HepG2 (cell line): ENCODE measurements at regions not wholly inside any gene's neighbourhood (a gene's known extent, or its start where the extent isn't known, plus 50 kb on each side); places are given as distances from the start of the nearest gene placed in this dataset.
A peak's percentile ranks its signal among the peaks of the same experiment; 100 is the strongest.

Experiments
- ARNT ChIP-seq: fragments of 450-650 bp; IDR thresholded peaks from 2 replicates; pipeline ENCODE4 v1.6.1; 2017
- GZF1 ChIP-seq: sonication (generic); formaldehyde crosslinking; IDR thresholded peaks from 2 replicates; pipeline ENCODE4 v1.5.1; 2020; ENCODE audit warnings: mild to moderate bottlenecking, missing genetic modification reagents
- JDP2 ChIP-seq: sonication (generic); formaldehyde crosslinking; IDR thresholded peaks from 2 replicates; pipeline ENCODE4 v1.8.1; 2022; ENCODE audit warnings: missing genetic modification reagents, borderline replicate concordance
- NFE2 ChIP-seq: sonication (generic); formaldehyde crosslinking; IDR thresholded peaks from 2 replicates; pipeline ENCODE4 v1.4.0; 2020; ENCODE audit warnings: missing genetic modification reagents
- SMC3 ChIP-seq: IDR thresholded peaks from 2 replicates; pipeline ENCODE4 v1.6.1; 2011; ENCODE audit warnings: low read length, improper control_type of control experiment
- THAP7 ChIP-seq: sonication (generic); formaldehyde crosslinking; IDR thresholded peaks from 2 replicates; pipeline ENCODE4 v1.8.1; 2023; ENCODE audit warnings: mild to moderate bottlenecking, missing genetic modification reagents
- ZBTB8A ChIP-seq: sonication (generic); formaldehyde crosslinking; IDR thresholded peaks from 2 replicates; pipeline ENCODE4 v1.4.0; 2020; ENCODE audit warnings: mild to moderate bottlenecking, low read depth, missing genetic modification reagents, borderline replicate concordance
- ZKSCAN1 ChIP-seq: fragments of 150-350 bp; IDR thresholded peaks from 2 replicates; pipeline ENCODE4 v1.6.1; 2014; ENCODE audit warnings: low read length
- ZNF12 ChIP-seq: sonication (generic); formaldehyde crosslinking; IDR thresholded peaks from 2 replicates; pipeline ENCODE4 v1.5.0; 2020; ENCODE audit warnings: missing genetic modification reagents
- ZNF362 ChIP-seq: sonication (generic); formaldehyde crosslinking; IDR thresholded peaks from 2 replicates; pipeline ENCODE4 v1.4.0; 2020; ENCODE audit warnings: missing genetic modification reagents, mild to moderate bottlenecking, borderline replicate concordance
- ZNF446 ChIP-seq: sonication (generic); formaldehyde crosslinking; IDR thresholded peaks from 2 replicates; pipeline ENCODE4 v1.5.0; 2020; ENCODE audit warnings: mild to moderate bottlenecking, missing genetic modification reagents
- ZNF501 ChIP-seq: sonication (generic); formaldehyde crosslinking; IDR thresholded peaks from 2 replicates; pipeline ENCODE4 v1.5.1; 2020; ENCODE audit warnings: mild to moderate bottlenecking, moderate library complexity, missing genetic modification reagents
- ZNF543 ChIP-seq: sonication (generic); formaldehyde crosslinking; IDR thresholded peaks from 2 replicates; pipeline ENCODE4 v1.4.0; 2020; ENCODE audit warnings: mild to moderate bottlenecking, missing genetic modification reagents
- ZNF598 ChIP-seq: sonication (generic); formaldehyde crosslinking; IDR thresholded peaks from 2 replicates; pipeline ENCODE4 v1.5.1; 2020; ENCODE audit warnings: mild to moderate bottlenecking, missing genetic modification reagents, borderline replicate concordance
- ZNF674 ChIP-seq: sonication (generic); formaldehyde crosslinking; IDR thresholded peaks from 2 replicates; pipeline ENCODE4 v1.5.0; 2020; ENCODE audit warnings: low read depth, mild to moderate bottlenecking, missing genetic modification reagents
- ZZZ3 ChIP-seq: sonication (generic); formaldehyde crosslinking; IDR thresholded peaks from 2 replicates; pipeline ENCODE4 v1.4.0; 2020; ENCODE audit warnings: missing genetic modification reagents, mild to moderate bottlenecking, borderline replicate concordance
- TF ChIP-seq, protein P1 (sequence below): sonication (generic); formaldehyde crosslinking; IDR thresholded peaks from 2 replicates; pipeline ENCODE4 v1.8.0; 2022; ENCODE audit warnings: missing genetic modification reagents, low read depth, mild to moderate bottlenecking, borderline replicate concordance
- TF ChIP-seq, protein P2 (sequence below): IDR thresholded peaks from 2 replicates; pipeline ENCODE4 v1.6.1; 2016; ENCODE audit warnings: low read depth, control low read depth
- TF ChIP-seq, protein P3 (sequence below): sonication (generic); formaldehyde crosslinking; IDR thresholded peaks from 2 replicates; pipeline ENCODE4 v1.8.0; 2022; ENCODE audit warnings: mild to moderate bottlenecking, missing genetic modification reagents; ENCODE audit not compliant: insufficient replicate concordance
- TF ChIP-seq, protein P4 (sequence below): sonication (generic); formaldehyde crosslinking; IDR thresholded peaks from 2 replicates; pipeline ENCODE4 v1.4.0; 2020; ENCODE audit warnings: mild to moderate bottlenecking, missing genetic modification reagents

GRCh38 chr6:156720691-156721685 lies 56.2 kb upstream of the ARID1B start (continued):
- TF ChIP-seq, protein P1, sequence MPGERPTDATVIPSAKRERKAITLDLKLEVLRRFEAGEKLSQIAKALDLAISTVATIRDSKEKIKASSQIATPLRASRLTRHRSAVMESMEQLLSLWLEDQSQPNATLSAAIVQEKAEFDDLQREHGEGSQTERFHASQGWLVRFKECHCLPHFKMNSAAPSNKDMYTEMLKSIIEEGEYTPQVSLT (CRISPR knock-in tag) = no peak
- TF ChIP-seq ZNF674 (CRISPR knock-in tag) (no peak), JDP2 (no peak), ZNF12 (CRISPR knock-in tag) (no peak), ZNF501 (CRISPR knock-in tag) (no peak), ZNF598 (CRISPR knock-in tag) (no peak), ZNF543 (CRISPR knock-in tag) (no peak), THAP7 (no peak), NFE2 (no peak), SMC3 (no peak), ZBTB8A (CRISPR knock-in tag) (no peak), GZF1 (CRISPR knock-in tag) (no peak), ZKSCAN1 (no peak), ZZZ3 (CRISPR knock-in tag) (no peak), ARNT (no peak), ZNF446 (no peak), ZNF362 (CRISPR knock-in tag) (no peak)
- TF ChIP-seq, protein P2, sequence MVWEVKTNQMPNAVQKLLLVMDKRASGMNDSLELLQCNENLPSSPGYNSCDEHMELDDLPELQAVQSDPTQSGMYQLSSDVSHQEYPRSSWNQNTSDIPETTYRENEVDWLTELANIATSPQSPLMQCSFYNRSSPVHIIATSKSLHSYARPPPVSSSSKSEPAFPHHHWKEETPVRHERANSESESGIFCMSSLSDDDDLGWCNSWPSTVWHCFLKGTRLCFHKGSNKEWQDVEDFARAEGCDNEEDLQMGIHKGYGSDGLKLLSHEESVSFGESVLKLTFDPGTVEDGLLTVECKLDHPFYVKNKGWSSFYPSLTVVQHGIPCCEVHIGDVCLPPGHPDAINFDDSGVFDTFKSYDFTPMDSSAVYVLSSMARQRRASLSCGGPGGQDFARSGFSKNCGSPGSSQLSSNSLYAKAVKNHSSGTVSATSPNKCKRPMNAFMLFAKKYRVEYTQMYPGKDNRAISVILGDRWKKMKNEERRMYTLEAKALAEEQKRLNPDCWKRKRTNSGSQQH (CRISPR knock-in tag) = no peak
- TF ChIP-seq, protein P3, sequence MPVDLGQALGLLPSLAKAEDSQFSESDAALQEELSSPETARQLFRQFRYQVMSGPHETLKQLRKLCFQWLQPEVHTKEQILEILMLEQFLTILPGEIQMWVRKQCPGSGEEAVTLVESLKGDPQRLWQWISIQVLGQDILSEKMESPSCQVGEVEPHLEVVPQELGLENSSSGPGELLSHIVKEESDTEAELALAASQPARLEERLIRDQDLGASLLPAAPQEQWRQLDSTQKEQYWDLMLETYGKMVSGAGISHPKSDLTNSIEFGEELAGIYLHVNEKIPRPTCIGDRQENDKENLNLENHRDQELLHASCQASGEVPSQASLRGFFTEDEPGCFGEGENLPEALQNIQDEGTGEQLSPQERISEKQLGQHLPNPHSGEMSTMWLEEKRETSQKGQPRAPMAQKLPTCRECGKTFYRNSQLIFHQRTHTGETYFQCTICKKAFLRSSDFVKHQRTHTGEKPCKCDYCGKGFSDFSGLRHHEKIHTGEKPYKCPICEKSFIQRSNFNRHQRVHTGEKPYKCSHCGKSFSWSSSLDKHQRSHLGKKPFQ (CRISPR knock-in tag) = no peak
- TF ChIP-seq, protein P4, sequence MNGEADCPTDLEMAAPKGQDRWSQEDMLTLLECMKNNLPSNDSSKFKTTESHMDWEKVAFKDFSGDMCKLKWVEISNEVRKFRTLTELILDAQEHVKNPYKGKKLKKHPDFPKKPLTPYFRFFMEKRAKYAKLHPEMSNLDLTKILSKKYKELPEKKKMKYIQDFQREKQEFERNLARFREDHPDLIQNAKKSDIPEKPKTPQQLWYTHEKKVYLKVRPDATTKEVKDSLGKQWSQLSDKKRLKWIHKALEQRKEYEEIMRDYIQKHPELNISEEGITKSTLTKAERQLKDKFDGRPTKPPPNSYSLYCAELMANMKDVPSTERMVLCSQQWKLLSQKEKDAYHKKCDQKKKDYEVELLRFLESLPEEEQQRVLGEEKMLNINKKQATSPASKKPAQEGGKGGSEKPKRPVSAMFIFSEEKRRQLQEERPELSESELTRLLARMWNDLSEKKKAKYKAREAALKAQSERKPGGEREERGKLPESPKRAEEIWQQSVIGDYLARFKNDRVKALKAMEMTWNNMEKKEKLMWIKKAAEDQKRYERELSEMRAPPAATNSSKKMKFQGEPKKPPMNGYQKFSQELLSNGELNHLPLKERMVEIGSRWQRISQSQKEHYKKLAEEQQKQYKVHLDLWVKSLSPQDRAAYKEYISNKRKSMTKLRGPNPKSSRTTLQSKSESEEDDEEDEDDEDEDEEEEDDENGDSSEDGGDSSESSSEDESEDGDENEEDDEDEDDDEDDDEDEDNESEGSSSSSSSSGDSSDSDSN (CRISPR knock-in tag) = peak; percentile 22; the same call in 1 of the 2 replicates
